H1 (cell line): ENCODE measurements at regions not wholly inside any gene's neighbourhood (a gene's known extent, or its start where the extent isn't known, plus 50 kb on each side); places are given as distances from the start of the nearest gene placed in this dataset.

Experiments used
- CTCF ChIA-PET: fragments of 300-600 bp; sonication (Branson Sonifier 250); formaldehyde crosslinking; loops from one replicate; lab custom pipeline; 2021; ENCODE audit not compliant: partially characterized antibody; lab: Charles Lee
- POLR2A ChIA-PET: fragments of 300-600 bp; sonication (Branson Sonifier 250); formaldehyde crosslinking; loops from one replicate; lab custom pipeline; 2021; ENCODE audit warnings: inconsistent platforms; ENCODE audit not compliant: partially characterized antibody; lab: Charles Lee
- DNase-seq, 2 experiments: peaks; one replicate each; pipeline versions ENCODE4 v3.0.0 to v3.0.0-alpha.2; 2010 to 2022; ENCODE audit warnings: low spot score in 2 of 2, low read depth in 1 of 2, mixed read lengths in 1 of 2
- FAIRE-seq: peaks from 2 replicates; lab custom pipeline; 2011; peaks lifted over from hg19 to GRCh38; lab: Jason Lieb, UNC
- H2AFZ ChIP-seq: 2 replicates; pipeline ENCODE4 v1.8.1; 2012; ENCODE audit warnings: low read length, inconsistent platforms
- H2AK5ac ChIP-seq: 2 replicates; pipeline ENCODE4 v1.6.1; 2013; ENCODE audit warnings: low read depth, low read length
- H2BK120ac ChIP-seq: replicated peaks from 2 replicates; pipeline ENCODE3; 2013; ENCODE audit warnings: low read depth, low read length, inconsistent platforms
- H2BK12ac ChIP-seq: 2 replicates; pipeline ENCODE4 v1.6.1; 2013; ENCODE audit warnings: low read depth, low read length
- H2BK15ac ChIP-seq: 2 replicates; pipeline ENCODE4 v1.6.1; 2013; ENCODE audit warnings: low read length
- H2BK20ac ChIP-seq: 2 replicates; pipeline ENCODE4 v1.6.1; 2013; ENCODE audit warnings: low read length
- H2BK5ac ChIP-seq: 2 replicates; pipeline ENCODE4 v1.6.1; 2013; ENCODE audit warnings: low read depth, low read length
- H3K14ac ChIP-seq: 2 replicates; pipeline ENCODE4 v1.6.1; 2013; ENCODE audit warnings: inconsistent platforms; ENCODE audit not compliant: insufficient read length
- H3K18ac ChIP-seq: 2 replicates; pipeline ENCODE4 v1.6.1; 2013; ENCODE audit warnings: low read length; ENCODE audit errors: extremely low read depth
- H3K23ac ChIP-seq: 2 replicates; pipeline ENCODE4 v1.6.1; 2013; ENCODE audit warnings: inconsistent platforms; ENCODE audit not compliant: insufficient read length
- H3K23me2 ChIP-seq: 2 replicates; pipeline ENCODE4 v1.6.1; 2013; ENCODE audit warnings: low read depth, low read length
- H3K27ac ChIP-seq: 2 replicates; pipeline ENCODE4 v1.6.1; 2011; ENCODE audit warnings: low read depth, low read length, inconsistent platforms
- H3K27me3 ChIP-seq, 4 experiments: replicated peaks in 1 of 4; 1 replicate in 1 of 4; 2 replicates in 3 of 4; pipeline versions ENCODE4 v1.6.1 to v1.8.1; 2011 to 2013; ENCODE audit warnings: low read length in 3 of 4, mild to moderate bottlenecking in 3 of 4, inconsistent platforms in 2 of 4, mixed read lengths in 2 of 4, moderate library complexity in 1 of 4; ENCODE audit not compliant: control insufficient read depth in 3 of 4, insufficient read depth in 3 of 4; ENCODE audit errors: extremely low read depth in 1 of 4
- H3K36me3 ChIP-seq, 4 experiments: 2 replicates each; pipeline versions ENCODE4 v1.6.1 to v1.8.1; 2011 to 2013; ENCODE audit warnings: mild to moderate bottlenecking in 4 of 4, low read length in 3 of 4, moderate library complexity in 2 of 4, control low read depth in 1 of 4, inconsistent platforms in 1 of 4; ENCODE audit not compliant: insufficient read depth in 4 of 4, control insufficient read depth in 2 of 4
- H3K4ac ChIP-seq: replicated peaks from 2 replicates; pipeline ENCODE3; 2013; ENCODE audit warnings: low read length, low read depth, mixed read lengths, inconsistent platforms; ENCODE audit not compliant: insufficient read length
- H3K4me1 ChIP-seq, 4 experiments: replicated peaks in 1 of 4; 1 replicate in 1 of 4; 2 replicates in 3 of 4; pipeline versions ENCODE4 v1.6.1 to v1.8.1; 2011 to 2013; ENCODE audit warnings: low read length in 3 of 4, inconsistent platforms in 2 of 4, mixed read lengths in 1 of 4; ENCODE audit not compliant: insufficient read depth in 4 of 4, control insufficient read depth in 3 of 4
- H3K4me2 ChIP-seq, 2 experiments: 2 replicates each; pipeline versions ENCODE4 v1.6.1 to v1.8.1; 2011 to 2013; ENCODE audit warnings: low read depth in 2 of 2, low read length in 2 of 2, control low read depth in 1 of 2, inconsistent platforms in 1 of 2, mild to moderate bottlenecking in 1 of 2; ENCODE audit not compliant: insufficient read depth in 1 of 2
- H3K4me3 ChIP-seq, 4 experiments: fragments of 200-600, 300-600 bp in 1 of 4; sonication (generic), shearing (Covaris generic), sonication (Bioruptor Twin) in 1 of 4; 2 replicates each; pipeline versions ENCODE4 v1.5.1 to v1.8.1; 2011 to 2016; ENCODE audit warnings: low read length in 4 of 4, low read depth in 3 of 4, control low read depth in 2 of 4, inconsistent platforms in 2 of 4, mild to moderate bottlenecking in 2 of 4, mixed read lengths in 1 of 4, moderate library complexity in 1 of 4; ENCODE audit not compliant: insufficient read depth in 2 of 4; ENCODE audit errors: extremely low read depth in 1 of 4
- H3K56ac ChIP-seq: replicated peaks from 2 replicates; pipeline ENCODE3; 2013; ENCODE audit warnings: low read depth, mild to moderate bottlenecking, mixed read lengths, low read length, inconsistent platforms; ENCODE audit not compliant: insufficient read length
- H3K79me1 ChIP-seq: 2 replicates; pipeline ENCODE4 v1.6.1; 2013; ENCODE audit warnings: low read depth, low read length, control low read depth
- H3K79me2 ChIP-seq, 2 experiments: 2 replicates each; pipeline versions ENCODE4 v1.6.1 to v1.8.1; 2012 to 2013; ENCODE audit warnings: low read length in 2 of 2, mild to moderate bottlenecking in 2 of 2, inconsistent platforms in 1 of 2; ENCODE audit not compliant: insufficient read depth in 2 of 2, control insufficient read depth in 1 of 2
- H3K9ac ChIP-seq, 4 experiments: replicated peaks in 1 of 4; 1 replicate in 1 of 4; 2 replicates in 3 of 4; pipeline versions ENCODE4 v1.6.1 to v1.8.1; 2011 to 2013; ENCODE audit warnings: low read depth in 3 of 4, low read length in 3 of 4, control low read depth in 2 of 4, mild to moderate bottlenecking in 2 of 4, moderate library complexity in 2 of 4, inconsistent platforms in 1 of 4; ENCODE audit errors: extremely low read depth in 1 of 4
- H3K9me3 ChIP-seq, 2 experiments: 2 replicates each; pipeline versions ENCODE4 v1.6.1 to v1.8.1; 2012 to 2013; ENCODE audit warnings: mild to moderate bottlenecking in 2 of 2, moderate library complexity in 2 of 2, control low read depth in 1 of 2, inconsistent platforms in 1 of 2, low read depth in 1 of 2, low read length in 1 of 2, mixed read lengths in 1 of 2; ENCODE audit not compliant: insufficient read depth in 2 of 2
- H4K20me1 ChIP-seq, 2 experiments: replicated peaks in 1 of 2; 2 replicates each; pipeline versions ENCODE3 to v1.8.1; 2011 to 2013; ENCODE audit warnings: inconsistent platforms in 2 of 2, low read length in 2 of 2, mild to moderate bottlenecking in 1 of 2; ENCODE audit not compliant: insufficient read depth in 2 of 2, control insufficient read depth in 1 of 2
- H4K5ac ChIP-seq: 2 replicates; pipeline ENCODE4 v1.6.1; 2013; ENCODE audit warnings: low read length, low read depth, mixed read lengths, inconsistent platforms; ENCODE audit not compliant: insufficient read length
- H4K8ac ChIP-seq: 2 replicates; pipeline ENCODE4 v1.8.0; 2013; ENCODE audit warnings: mild to moderate bottlenecking, moderate library complexity, low read length, inconsistent platforms; ENCODE audit not compliant: insufficient read depth; ENCODE audit errors: extremely low read depth
- H4K91ac ChIP-seq: replicated peaks from 2 replicates; pipeline ENCODE3; 2013; ENCODE audit warnings: low read length, mixed read lengths, inconsistent platforms; ENCODE audit not compliant: insufficient read length
- ATF2 ChIP-seq: IDR thresholded peaks from 2 replicates; pipeline ENCODE4 v1.6.1; 2012; ENCODE audit warnings: low read length, inconsistent platforms
- BACH1 ChIP-seq: IDR thresholded peaks from 2 replicates; pipeline ENCODE4 v1.6.1; 2012; ENCODE audit warnings: low read length, improper control_type of control experiment
- CHD1 ChIP-seq: IDR thresholded peaks from 2 replicates; pipeline ENCODE4 v1.6.1; 2012; ENCODE audit warnings: low read depth, low read length, improper control_type of control experiment
- EP300 ChIP-seq, 2 experiments: IDR thresholded peaks; 1 replicate in 1 of 2; 2 replicates in 1 of 2; pipeline ENCODE4 v1.6.1; 2011 to 2012; ENCODE audit warnings: low read depth in 2 of 2, low read length in 2 of 2, mild to moderate bottlenecking in 2 of 2, borderline replicate concordance in 1 of 2, inconsistent platforms in 1 of 2, moderate library complexity in 1 of 2
- JUND ChIP-seq: IDR thresholded peaks from 2 replicates; pipeline ENCODE4 v1.6.1; 2011; ENCODE audit warnings: mild to moderate bottlenecking, improper control_type of control experiment, low read length
- NANOG ChIP-seq: IDR thresholded peaks from 2 replicates; pipeline ENCODE4 v1.6.1; 2011; ENCODE audit warnings: low read length, low read depth, mild to moderate bottlenecking, inconsistent platforms; ENCODE audit not compliant: insufficient read depth, poor library complexity, severe bottlenecking
- SP2 ChIP-seq: IDR thresholded peaks from 2 replicates; pipeline ENCODE4 v1.6.1; 2012; ENCODE audit warnings: mild to moderate bottlenecking, low read length, inconsistent platforms
- SP4 ChIP-seq: IDR thresholded peaks from 2 replicates; pipeline ENCODE4 v1.6.1; 2012; ENCODE audit warnings: low read length, inconsistent platforms
- WGBS, 2 experiments: shearing (Covaris generic) in 1 of 2; methylation state at CpG; one replicate each; pipeline versions ENCODE4 v1.1.6 to v1.1.7; 2013 to 2015; ENCODE audit warnings: low lambda C conversion rate in 2 of 2, mixed read lengths in 2 of 2, inconsistent platforms in 1 of 2, low coverage in 1 of 2, missing lambda C conversion rate in 1 of 2; ENCODE audit not compliant: insufficient replicate concordance in 2 of 2, insufficient coverage in 1 of 2, insufficient read length in 1 of 2; ENCODE audit errors: extremely low coverage in 1 of 2, missing lambda C conversion rate in 1 of 2; 5-methylcytosine and 5-hydroxymethylcytosine counted together

- no peak overlapping the region for H3K18ac ChIP-seq
- H3K79me1 ChIP-seq = no peaks in the 10 kb centered on the region
- no peak overlapping the region for H3K9ac ChIP-seq
- no peaks in the 10 kb centered on the region for H3K9me3 ChIP-seq
- DNase-seq (no peak), FAIRE-seq (no peak)
- H3K4me1 ChIP-seq = peaks cover 0 to 6% (median 3%) of the 10 kb centered on the region in 4 experiments; a peak in 4 of 7 replicates
- H2BK20ac ChIP-seq = no peak overlapping the region
- no peak overlapping the region for H2BK15ac ChIP-seq
- H2BK120ac ChIP-seq = no peak overlapping the region
- no peaks in the 10 kb centered on the region for H3K23me2 ChIP-seq
- H3K4ac ChIP-seq = no peak overlapping the region
- H4K20me1 ChIP-seq = no peaks in the 10 kb centered on the region
- H4K91ac ChIP-seq = no peak overlapping the region
- no peak overlapping the region for H3K4me2 ChIP-seq
- H2BK5ac ChIP-seq = no peak overlapping the region
- TF ChIP-seq JUND (no peak), CHD1 (no peak), BACH1 (no peak), ATF2 (no peak), SP4 (no peak), SP2 (no peak), EP300 (IDR thresholded peaks at IDR 0.05; ENCODE audit: borderline replicate concordance in 1 of 2, low read depth in 2 of 2, low read length in 2 of 2) (no peak), NANOG (no peak)
- no peaks in the 10 kb centered on the region for H3K27me3 ChIP-seq
- H3K4me3 ChIP-seq = no peak overlapping the region
- H2AFZ ChIP-seq = no peak overlapping the region
- no peak overlapping the region for H2BK12ac ChIP-seq
- H3K27ac ChIP-seq = no peak overlapping the region
- H3K79me2 ChIP-seq = no peaks in the 10 kb centered on the region
- H4K8ac ChIP-seq = no peak overlapping the region
- H3K56ac ChIP-seq = no peak overlapping the region
- CTCF ChIA-PET = interaction anchor here (1.2 kb wide), 1 partner anchor 85 kb away, joined by 4 read pairs; no protein-coding TSS in a partner anchor
- WGBS, 2 experiments = 87% methylated on average over 2 of the region's 2 CpGs; no CpG with 5 or more reads in 1 of the 2 experiments
- POLR2A ChIA-PET = no interaction called here
- H3K36me3 ChIP-seq = no peaks in the 10 kb centered on the region
- H3K23ac ChIP-seq = no peak overlapping the region
- no peak overlapping the region for H4K5ac ChIP-seq
- no peak overlapping the region for H2AK5ac ChIP-seq
- H3K14ac ChIP-seq = no peak overlapping the region
These were observed 76.6 kb upstream of the SRD5A3 start for GRCh38 chr4:55269470-55269869.
